ENCODE measurements at regions not wholly inside any gene's neighbourhood (a gene's known extent, or its start where the extent isn't known, plus 50 kb on each side); places are given as distances from the start of the nearest gene placed in this dataset.
"Not testable (repeated sequence)": the region's sequence is repeated elsewhere in the genome, so short reads cannot be mapped to it uniquely, and the experiment has no call there.

DNA sequence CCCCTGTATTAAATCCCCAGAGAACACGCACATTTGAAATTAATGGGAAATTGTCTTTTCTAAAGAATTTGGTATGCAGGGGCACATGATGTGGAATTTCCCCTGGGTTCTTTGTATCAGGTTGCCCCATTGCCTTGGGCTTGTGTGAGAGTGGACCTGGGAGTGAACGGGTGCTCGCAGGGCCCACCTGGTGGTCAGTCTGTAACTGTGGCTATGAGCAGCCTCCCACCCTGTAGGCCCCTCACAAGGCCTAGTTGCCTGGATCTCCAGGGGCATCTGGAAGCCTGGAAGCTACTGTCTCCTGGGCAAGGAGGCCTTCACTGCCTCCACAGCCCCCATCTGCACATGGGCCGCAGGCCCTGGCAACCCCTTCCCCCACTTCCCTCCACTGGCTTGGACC, 96.7 kb downstream of the SLC25A47 start:
- DNase-seq (ENCODE audit: low read depth): no peak

DNA sequence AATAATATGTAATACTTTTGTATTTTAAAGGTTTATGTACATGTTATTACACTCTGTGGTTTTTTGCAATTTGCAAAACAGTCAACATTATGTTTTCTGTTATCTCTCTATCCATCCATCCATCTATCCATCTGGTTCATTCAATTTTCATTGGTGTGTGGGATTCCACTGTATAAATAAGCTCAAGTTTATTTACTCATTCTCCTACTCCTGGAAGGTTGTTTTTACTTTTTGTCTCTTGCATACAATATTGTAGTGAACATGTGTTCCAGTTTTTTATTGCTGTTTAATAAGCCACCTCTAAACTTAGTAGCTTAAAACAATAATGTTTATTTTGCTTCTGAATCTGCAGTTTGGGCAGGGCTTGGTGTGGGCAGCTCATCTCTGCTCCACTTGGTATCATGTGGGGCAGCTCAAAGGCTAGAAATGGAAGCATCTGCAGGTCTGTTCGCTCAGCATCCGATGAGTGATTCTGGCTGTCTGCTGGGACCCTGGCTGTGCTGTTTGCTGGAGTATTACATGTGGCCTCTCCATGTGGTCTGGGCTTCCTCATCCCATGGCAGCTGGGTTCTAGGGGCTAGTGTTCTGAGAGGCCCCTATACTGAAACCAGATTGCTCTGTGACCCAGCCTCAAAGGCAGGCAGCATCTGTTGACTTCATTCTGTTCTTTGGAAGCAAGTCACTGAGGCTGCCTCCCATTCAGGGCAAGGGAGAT, 98.8 kb downstream of the SLC25A47 start:
- no peak for DNase-seq (ENCODE audit: low read depth)

DNA sequence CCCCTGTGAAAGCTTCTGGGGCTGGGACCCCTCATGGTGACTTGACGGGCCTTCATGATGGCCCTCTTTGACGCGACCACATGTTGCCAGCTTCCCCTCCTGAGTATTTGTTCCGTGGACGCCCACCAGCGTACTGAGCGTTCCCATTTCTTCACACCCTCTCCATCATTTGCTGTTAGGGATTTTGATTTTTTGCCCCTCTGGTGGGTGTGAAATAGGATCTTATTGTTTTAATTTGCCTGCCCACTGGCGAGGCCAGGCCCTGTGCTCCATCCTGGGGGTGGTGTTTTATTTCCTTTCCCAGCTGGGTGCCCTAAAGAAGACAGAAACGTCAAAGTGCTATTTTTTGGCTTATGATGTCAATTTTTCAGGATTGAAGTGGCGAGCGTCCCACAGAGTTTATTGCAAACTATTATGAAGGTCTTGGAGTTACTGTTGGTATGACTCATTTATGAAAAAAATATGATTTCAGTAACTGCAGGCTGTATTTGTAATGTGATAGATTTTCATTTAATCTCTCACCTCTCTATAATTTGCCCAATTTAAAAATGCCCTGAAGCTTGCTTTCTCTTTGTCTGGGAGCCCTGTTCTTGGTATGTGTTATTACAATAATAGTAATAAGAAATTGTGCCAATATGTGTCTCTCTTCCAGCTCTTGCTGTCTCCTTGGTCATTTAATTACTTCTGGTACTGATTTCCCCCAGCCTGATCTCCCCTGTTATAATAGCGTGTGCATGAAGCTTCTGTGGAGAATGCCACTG, 99.6 kb downstream of the SLC25A47 start:
- DNase-seq (ENCODE audit: low read depth): peak; percentile 59

DNA sequence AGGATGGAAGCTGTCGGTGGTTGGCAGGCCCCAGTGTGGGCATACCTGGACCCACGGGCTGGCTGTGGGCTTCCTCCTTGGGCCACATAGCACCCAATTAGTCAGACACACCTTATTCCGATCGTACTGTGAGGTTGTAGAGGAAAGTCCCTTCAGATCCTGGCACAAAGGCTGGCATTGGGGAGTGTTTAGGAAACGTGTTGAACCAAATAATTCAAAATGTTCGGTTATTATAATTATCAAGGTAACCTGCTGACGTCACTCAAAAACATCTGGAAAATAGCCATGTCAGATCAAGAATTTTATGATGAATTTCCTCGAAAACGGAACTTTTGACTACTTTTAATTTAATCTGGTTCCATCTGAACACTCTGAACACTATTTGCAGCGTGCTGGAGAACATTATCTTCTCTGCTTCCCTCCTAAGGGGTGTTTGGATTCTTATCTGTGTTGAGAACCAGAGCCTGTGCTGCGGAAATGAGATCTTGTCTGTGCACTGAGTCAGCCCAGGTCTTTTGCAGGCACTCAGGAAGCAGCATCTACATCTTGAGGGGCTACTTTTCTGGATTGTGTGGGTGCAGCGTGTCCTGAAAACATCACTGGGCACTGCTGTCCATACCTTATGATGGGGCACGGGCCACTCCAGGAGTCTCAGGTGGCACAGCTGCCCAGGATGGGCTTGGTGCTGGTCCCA, 100.3 kb downstream of the SLC25A47 start:
- DNase-seq (ENCODE audit: low read depth): no peak

DNA sequence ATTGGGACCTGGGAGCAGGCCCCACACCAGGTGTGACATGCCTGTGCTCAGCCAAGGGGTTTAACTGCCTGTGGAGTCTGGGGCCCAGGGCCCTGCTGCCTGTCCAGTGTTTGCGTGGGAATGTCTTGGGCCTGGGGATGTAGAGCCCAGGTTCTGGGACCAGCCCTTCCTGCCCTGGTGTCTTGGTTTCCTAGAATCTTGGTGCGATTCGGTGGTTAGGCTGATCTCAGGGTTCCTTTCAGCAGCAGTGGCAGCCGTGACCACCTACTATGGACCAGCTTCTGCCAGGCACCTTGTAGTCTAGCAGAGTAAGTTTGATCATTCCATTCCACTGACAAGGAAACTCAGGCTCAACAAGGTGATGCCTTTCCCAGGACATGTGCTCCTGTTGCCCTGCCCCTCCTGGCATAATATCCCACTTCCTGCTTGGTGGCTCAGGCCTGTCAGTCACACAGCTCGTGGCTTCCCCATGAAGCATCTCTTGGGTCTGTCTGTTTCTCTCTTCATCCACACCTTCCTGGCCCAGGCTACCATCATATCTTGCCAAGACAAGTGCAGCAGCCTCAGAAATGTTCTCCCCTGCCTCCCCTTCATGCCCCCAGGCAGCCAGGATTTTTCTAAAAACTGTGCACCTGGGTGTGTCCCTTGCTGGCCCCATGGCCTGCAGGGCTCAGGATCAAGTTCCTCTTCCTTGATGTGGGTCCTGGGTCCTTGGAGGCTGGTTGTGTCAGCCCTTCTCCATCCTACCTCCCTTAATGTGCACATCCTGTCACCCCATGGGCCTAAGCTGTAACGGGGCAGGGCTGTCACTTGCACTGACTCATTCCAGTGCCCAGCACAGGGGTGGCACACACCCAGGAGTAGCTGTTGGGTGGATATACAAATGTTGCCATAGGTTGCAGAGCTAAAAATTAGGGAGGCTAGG, 101.6 kb downstream of the SLC25A47 start:
- no peak for DNase-seq (ENCODE audit: low read depth)

DNA sequence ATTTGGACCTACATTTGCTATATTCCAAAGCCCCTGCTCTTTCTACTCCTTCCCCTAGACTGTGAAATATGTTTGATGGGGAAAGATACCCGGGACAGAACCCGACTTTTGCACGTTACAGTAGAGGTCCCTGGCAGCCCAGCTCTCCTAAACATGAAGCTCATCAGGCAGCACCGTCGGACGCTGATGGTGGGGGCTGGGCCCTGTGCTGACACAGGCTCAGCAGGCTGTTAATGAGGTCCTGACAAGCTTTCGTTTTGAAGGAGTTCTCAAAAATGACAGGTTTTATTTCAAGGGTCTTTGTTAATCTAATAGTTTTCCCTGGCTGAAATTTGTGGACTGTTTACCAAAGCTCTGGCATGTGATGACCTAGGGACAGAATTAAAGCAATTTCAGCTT, 102.3 kb downstream of the SLC25A47 start:
- DNase-seq (ENCODE audit: low read depth): no peak

DNA sequence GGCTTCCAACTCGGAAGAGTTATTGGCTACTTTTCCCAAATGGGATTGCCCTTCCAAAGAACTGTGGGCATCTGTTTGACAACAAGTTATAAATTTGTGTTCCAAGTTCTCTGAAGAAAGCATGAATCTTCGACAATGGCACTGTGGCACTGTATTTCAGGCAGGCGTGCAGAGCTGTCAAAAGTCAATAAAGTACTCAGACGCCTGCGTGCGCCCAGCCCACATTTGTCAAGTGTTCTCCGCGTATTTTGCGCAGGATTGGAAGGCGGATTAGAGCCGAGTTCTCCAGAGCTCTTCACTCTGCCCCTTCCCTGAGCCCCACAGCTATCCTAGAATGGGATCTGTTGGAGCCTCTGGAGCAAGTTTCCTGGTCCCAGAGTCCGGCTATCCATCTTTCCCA, 103.2 kb downstream of the SLC25A47 start:
- DNase-seq (ENCODE audit: low read depth): no peak

DNA sequence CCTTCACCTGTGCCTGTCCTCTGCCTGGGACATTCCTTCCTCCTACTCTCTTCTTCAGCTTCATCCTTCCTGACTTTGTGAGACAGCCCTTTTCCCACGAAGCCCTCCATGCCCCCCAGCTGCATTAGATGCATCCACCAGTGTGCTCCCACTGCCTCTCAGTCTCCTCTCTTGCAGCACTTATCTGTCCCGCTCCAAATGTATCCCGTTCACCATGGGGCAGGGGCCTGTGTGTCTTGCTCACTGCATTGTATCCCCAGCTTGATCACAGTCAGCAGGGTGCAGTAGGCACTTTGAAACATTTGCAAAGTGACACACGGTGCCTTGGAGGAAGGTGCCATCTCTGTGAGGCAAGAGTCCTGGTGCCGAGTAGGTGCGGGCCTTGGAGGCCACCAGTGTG, 104.0 kb downstream of the SLC25A47 start:
- no peak for DNase-seq (ENCODE audit: low read depth)

DNA sequence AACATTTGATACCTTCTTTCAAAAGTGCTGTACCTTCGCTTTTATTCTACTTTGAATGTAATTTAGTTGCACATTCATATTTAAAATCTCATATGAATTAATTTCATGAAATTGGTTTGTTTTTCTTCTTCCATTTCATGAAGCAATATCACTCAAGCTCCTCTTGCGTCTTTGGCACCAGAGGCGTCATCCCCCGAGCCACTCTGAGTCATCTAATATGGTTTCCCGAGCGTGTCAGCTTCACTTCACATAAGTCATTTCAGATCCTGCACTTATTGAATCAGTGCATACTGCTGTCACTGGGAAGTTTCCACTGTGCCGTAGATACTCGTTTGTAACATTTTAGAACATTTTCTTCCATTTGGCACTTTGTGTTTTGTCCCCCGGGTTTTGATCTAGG, 105.6 kb downstream of the SLC25A47 start:
- peak; percentile 57 for DNase-seq (ENCODE audit: low read depth)

DNA sequence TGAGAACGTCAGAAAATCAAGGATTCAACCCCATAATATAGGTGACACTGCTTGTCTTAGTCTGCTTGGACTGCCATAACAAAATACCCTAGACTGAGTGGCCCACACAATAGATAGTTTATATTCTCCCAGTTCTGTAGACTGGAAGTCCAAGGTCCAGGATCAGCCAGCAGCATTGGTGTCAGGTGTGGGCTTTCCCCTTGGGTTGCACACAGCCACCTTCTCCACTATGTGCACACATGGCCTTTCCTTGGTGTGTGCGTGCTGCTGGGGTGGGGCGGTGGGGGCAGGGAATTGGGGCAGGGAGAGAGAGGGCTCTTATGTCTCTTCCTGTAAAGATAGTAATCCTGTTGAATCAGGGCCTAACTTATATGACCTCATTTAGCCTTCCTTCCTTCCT, 106.4 kb downstream of the SLC25A47 start:
- DNase-seq (ENCODE audit: low read depth): no peak

DNA sequence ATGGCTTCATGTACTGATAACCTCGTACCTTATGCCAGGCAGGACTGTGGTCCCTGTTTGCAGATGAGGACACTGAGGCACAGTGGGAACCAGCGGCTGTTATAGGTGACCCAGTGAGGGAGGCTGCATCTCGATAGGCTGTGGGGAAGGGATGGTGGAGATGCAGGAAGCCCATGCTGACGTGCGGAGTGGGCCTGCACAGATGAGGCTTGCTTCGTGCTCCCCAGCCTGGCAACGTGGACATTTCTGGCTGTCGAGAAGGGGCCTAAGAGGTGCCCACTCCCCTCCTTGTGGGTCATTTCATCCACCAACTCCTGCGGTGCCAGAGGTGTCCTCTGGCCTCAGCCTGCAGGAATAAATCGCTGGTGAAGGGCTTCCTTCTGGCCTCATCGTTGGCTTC, 107.4 kb downstream of the SLC25A47 start:
- no peak for DNase-seq (ENCODE audit: low read depth)

DNA sequence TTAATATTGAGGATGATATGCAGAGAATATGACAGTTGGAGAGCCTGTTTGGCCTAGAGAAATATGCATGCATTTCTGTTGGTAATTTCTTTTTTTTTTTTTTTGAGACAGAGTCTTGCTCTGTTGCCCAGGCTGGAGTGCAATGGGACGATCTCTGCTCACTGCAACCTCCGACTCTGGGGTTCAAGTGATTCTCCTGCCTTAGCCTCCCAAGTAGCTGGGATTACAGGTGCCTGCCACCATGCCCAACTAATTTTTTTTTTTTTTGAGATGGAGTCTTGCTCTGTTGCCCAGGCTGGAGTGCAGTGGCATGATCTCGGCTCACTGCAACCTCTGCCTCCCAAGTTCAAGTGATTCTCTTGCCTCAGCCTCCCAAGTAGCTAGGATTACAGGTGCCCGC, 108.3 kb downstream of the SLC25A47 start:
- DNase-seq (ENCODE audit: low read depth): not testable (repeated sequence)

DNA sequence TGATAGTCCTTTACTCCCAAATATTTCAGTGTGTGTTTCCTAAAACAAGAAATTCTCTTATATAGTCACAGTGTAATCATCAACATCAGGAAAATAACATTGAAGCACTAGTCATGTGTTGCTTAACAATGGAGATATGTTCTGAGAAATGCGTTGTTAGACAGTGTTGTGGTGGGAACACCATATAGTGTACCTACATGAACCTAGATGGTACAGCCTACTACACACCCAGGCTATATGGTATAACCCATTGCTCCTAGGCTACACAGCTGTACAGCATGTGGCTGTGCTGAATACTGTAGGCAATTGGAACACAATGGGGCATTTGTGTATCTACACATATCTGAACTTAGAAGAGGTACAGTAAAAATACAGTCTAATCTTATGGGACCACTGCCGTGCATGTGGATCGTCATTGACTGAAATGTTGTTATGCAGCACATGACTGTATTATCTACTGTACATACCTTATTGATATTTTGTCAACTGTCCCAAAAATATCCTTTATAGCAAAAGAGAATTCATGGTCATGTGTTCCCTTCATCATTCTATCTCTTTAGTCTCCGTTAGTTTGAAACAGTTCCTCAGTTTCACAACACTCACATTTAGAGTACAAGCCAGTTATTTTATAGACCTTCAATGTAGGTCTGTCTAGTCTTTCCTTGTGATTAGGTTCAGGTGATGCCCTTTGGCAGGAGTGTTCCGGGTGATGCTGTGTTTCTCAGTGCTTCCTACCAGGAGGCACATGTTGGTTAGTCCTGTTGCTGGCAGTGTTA, 109.7 kb downstream of the SLC25A47 start:
- DNase-seq (ENCODE audit: low read depth): no peak

DNA sequence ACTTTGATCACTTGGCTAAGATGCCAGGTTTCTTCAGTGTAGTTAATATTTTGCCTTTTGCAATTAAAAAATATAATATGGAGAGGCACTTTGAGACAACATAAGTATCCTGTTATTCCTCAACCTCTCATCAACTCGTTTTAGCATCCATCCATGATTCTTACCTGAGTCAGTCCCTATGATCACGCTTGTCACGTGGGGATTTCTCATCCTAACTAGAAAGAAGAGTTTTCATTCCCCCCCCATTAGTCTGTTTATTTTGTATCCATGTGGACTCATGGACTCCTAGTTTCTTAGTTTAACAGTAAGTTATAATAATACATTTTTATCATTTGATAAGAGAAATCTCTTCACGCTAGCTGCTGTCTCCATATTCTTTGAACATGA, 110.3 kb downstream of the SLC25A47 start:
- DNase-seq (ENCODE audit: low read depth): no peak

DNA sequence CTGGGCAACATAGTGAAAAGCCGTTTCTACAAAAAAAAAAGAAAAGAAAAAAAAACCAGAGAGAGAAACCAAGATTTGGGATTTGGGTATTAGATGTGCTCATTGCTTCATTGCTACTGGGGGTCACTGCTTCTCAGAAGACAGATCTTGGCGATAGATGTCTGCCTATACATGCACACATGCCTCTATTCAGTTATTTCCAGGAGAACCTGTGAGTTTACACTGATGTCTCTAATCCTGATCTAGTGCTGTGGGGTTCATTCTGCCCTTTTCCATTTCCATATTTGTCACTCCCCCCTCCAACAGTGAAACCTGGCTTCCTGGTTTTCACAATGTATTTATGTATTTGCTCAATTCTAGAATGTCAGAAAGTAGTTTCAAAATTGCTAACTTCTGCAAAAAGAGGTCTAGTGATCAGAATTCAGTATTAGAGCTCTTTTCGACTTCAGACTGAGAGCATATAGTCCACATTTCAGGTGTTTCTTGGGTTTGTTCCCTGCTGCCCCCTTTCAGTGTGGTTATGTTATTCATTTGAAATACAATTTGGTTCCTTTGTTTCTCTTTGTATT, 111.0 kb downstream of the SLC25A47 start:
- no peak for DNase-seq (ENCODE audit: low read depth)

DNA sequence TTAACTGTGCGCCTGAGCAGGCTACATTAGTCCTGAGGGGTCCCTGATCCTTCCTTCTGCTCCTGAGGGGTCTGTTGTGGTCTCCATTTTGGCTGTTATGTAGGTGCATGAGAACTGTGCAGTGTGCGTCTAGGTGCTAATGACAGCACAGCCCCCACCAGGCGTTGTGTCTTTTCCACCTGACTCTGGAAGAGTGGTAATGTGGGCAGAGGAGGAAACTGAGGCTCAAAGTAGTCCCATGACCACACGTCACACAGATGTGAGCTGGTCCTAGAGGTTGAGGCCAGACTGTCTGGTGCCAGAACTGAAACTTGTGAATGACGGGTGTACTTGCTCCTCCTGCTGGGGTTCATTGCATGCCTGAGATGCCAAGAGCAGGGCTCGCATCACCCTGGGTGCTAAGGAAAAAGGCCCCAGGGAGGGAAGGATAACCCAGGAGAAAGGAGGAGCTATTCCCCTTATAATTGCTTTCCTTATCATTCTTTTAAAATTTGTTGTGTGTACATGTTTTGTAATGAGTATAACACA, 111.8 kb downstream of the SLC25A47 start:
- no peak for DNase-seq (ENCODE audit: low read depth)

DNA sequence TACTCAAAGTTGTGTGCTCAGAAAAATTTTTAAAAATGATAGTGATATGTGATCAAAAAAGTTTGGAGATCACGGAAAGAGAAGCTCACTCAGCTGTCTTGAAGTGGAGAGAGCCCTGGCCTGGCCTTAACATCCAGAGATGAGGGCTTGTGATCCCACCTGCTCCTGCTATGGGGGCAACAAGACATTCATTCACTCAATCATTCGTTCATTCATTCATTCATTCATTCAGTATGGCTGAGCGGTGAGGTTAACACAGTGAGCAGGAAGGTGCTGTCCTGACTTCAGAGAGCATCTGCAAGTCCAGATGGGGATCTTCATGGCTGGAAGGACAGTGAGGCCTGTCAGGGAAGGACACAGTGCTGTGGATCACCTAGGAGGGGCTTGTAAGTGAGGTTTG, 112.3 kb downstream of the SLC25A47 start:
- DNase-seq (ENCODE audit: low read depth): no peak

DNA sequence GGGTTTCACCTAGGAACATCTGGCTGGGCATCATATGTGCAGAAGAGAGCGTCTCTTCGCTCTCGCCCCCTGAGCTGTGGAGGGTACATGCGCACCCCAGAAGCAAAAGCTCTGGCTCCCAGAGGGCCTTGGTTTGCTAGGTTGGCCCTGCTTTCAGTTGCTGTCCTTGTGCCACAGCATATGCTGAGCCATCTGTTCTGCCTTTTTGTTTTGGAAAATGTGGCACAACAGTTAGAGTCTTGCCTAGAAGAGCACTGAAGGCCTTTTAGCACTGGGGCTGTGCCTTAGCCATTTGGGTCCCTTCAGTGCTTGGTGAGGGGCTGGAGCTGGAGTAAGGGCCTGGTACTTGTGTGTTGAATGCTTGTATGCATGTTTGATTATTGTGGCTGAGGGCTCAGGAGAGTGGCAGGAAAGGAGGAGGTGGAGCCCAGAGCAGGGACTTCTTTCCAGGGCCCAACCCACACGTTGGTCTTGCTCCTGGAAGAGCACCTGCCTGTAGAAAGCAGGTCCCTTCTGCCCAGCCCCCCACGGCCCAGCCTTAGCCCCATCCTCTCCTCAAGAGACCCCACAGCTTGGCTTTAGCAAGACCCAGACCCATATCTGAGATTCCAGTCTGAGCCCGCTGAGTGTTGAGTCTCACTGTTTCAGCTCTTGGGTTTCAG, 113.7 kb downstream of the SLC25A47 start:
- no peak for DNase-seq (ENCODE audit: low read depth)

DNA sequence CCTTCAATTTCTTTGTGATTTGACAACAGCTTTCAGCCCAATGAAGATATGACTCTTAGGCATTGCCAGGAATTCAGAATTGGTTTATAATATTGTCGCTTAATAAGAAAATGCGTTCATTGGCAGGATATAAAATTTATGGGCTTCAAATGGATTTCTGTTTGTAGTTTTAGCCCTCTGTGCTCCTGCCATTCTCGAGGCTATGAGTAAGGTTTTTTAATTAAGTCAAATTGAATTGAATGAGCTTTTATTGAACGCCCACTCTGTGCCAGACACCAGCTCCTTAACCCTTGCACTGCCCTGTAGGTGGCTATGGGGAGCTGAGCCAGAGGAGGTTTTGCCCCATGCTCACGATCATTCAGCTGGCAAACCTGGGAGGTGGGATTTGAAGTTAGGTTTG, 115.1 kb downstream of the SLC25A47 start:
- no peak for DNase-seq (ENCODE audit: low read depth)

Measured in stromal cell of bone marrow (primary cell).